Ishikawa (cell line): ENCODE measurements at regions not wholly inside any gene's neighbourhood (a gene's known extent, or its start where the extent isn't known, plus 50 kb on each side); places are given as distances from the start of the nearest gene placed in this dataset.
A peak's percentile ranks its signal among the peaks of the same experiment; 100 is the strongest.

Source experiments
- CEBPB ChIP-seq: IDR thresholded peaks from 2 replicates; pipeline ENCODE4 v1.6.1; 2012
- CREB1 ChIP-seq: IDR thresholded peaks from 2 replicates; pipeline ENCODE4 v1.6.1; 2012; ENCODE audit warnings: low read depth
- EGR1 ChIP-seq: IDR thresholded peaks from 2 replicates; pipeline ENCODE4 v1.6.1; 2012
- EP300 ChIP-seq: IDR thresholded peaks from 2 replicates; pipeline ENCODE4 v1.6.1; 2012; ENCODE audit warnings: borderline replicate concordance
- FOXM1 ChIP-seq: IDR thresholded peaks from 2 replicates; pipeline ENCODE4 v1.6.1; 2012; ENCODE audit warnings: low read depth, borderline replicate concordance
- NFIC ChIP-seq: IDR thresholded peaks from 2 replicates; pipeline ENCODE4 v1.6.1; 2012
- RAD21 ChIP-seq: IDR thresholded peaks from 2 replicates; pipeline ENCODE4 v1.6.1; 2012; ENCODE audit warnings: low read depth
- TAF1 ChIP-seq: IDR thresholded peaks from 2 replicates; pipeline ENCODE4 v1.6.1; 2012; ENCODE audit warnings: low read depth, mild to moderate bottlenecking
- TCF12 ChIP-seq: IDR thresholded peaks from 2 replicates; pipeline ENCODE4 v1.6.1; 2012; ENCODE audit warnings: low read depth
- TEAD4 ChIP-seq: IDR thresholded peaks from 2 replicates; pipeline ENCODE4 v1.6.1; 2012
- YY1 ChIP-seq: IDR thresholded peaks from 2 replicates; pipeline ENCODE4 v1.6.1; 2012; ENCODE audit warnings: low read depth
- ZBTB7A ChIP-seq: IDR thresholded peaks from 2 replicates; pipeline ENCODE4 v1.6.1; 2012; ENCODE audit warnings: low read depth
- TF ChIP-seq, protein P1 (sequence below): IDR thresholded peaks from 2 replicates; pipeline ENCODE4 v1.6.1; 2012; ENCODE audit warnings: low read depth, mild to moderate bottlenecking
- TF ChIP-seq, protein P2 (sequence below): IDR thresholded peaks from 2 replicates; pipeline ENCODE4 v1.6.1; 2012
- TF ChIP-seq, protein P3 (sequence below): IDR thresholded peaks from 2 replicates; pipeline ENCODE4 v1.6.1; 2012

DNA sequence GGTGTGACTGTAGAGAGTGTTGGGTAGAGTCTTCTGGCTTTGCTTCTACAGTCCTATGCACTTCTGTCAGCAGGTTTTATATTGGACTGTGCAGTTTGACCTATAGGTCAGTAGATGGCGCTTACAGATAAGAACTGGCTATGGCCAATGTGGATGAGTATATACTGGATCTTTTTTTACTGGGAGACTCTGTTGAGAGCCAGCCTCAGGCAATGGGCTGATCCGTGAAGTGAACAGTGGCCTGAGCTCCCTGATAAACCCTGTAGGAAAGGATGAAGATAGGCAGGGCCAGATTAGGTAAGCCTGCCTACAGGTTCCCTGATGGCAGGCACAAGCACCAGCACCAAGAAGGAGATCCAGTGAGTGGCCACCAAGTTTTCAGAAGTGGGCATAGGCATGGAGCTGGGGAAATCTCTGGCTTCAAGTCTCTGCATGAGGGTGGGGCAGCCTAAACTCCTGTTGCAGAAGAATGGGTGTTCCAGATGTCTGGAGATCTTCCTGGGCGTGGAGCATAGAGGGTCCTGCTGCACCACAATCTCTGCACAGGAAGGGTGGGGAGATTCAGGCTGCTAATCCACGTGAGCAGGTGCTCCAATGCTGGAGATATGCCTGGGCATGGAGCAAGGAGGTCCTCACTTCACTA lies 326.0 kb upstream of the SGO1 start:
- TF ChIP-seq, protein P1, sequence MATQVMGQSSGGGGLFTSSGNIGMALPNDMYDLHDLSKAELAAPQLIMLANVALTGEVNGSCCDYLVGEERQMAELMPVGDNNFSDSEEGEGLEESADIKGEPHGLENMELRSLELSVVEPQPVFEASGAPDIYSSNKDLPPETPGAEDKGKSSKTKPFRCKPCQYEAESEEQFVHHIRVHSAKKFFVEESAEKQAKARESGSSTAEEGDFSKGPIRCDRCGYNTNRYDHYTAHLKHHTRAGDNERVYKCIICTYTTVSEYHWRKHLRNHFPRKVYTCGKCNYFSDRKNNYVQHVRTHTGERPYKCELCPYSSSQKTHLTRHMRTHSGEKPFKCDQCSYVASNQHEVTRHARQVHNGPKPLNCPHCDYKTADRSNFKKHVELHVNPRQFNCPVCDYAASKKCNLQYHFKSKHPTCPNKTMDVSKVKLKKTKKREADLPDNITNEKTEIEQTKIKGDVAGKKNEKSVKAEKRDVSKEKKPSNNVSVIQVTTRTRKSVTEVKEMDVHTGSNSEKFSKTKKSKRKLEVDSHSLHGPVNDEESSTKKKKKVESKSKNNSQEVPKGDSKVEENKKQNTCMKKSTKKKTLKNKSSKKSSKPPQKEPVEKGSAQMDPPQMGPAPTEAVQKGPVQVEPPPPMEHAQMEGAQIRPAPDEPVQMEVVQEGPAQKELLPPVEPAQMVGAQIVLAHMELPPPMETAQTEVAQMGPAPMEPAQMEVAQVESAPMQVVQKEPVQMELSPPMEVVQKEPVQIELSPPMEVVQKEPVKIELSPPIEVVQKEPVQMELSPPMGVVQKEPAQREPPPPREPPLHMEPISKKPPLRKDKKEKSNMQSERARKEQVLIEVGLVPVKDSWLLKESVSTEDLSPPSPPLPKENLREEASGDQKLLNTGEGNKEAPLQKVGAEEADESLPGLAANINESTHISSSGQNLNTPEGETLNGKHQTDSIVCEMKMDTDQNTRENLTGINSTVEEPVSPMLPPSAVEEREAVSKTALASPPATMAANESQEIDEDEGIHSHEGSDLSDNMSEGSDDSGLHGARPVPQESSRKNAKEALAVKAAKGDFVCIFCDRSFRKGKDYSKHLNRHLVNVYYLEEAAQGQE = no peak
- TF ChIP-seq, protein P2, sequence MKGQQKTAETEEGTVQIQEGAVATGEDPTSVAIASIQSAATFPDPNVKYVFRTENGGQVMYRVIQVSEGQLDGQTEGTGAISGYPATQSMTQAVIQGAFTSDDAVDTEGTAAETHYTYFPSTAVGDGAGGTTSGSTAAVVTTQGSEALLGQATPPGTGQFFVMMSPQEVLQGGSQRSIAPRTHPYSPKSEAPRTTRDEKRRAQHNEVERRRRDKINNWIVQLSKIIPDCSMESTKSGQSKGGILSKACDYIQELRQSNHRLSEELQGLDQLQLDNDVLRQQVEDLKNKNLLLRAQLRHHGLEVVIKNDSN = no peak
- TF ChIP-seq FOXM1 (no peak), RAD21 (peak; percentile 80)
- TF ChIP-seq, protein P3, sequence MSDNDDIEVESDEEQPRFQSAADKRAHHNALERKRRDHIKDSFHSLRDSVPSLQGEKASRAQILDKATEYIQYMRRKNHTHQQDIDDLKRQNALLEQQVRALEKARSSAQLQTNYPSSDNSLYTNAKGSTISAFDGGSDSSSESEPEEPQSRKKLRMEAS = no peak

DNA sequence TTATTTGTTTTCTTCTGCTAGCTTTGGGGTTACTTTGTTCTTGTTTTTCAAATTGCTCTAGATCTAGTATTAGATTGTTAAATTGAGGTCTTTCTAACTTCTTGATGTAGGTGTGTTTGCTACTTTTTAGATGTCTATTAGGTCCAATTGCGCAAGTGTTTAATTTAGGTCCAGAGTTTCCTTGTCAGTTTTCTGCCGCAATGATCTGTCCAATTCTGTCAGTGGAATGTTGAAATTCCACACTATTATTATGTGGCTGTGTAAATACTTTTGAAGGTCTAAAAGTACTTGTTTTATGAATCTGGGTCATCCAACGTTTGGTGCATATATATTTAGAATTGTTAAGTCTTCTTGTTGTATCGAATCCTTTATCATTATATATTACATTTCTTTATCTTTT lies 324.4 kb upstream of the SGO1 start:
- TF ChIP-seq CREB1 (no peak), YY1 (no peak), EGR1 (no peak), CEBPB (no peak), TCF12 (no peak), RAD21 (no peak)
- TF ChIP-seq, protein P2 = no peak
- TF ChIP-seq, protein P1 = no peak

DNA sequence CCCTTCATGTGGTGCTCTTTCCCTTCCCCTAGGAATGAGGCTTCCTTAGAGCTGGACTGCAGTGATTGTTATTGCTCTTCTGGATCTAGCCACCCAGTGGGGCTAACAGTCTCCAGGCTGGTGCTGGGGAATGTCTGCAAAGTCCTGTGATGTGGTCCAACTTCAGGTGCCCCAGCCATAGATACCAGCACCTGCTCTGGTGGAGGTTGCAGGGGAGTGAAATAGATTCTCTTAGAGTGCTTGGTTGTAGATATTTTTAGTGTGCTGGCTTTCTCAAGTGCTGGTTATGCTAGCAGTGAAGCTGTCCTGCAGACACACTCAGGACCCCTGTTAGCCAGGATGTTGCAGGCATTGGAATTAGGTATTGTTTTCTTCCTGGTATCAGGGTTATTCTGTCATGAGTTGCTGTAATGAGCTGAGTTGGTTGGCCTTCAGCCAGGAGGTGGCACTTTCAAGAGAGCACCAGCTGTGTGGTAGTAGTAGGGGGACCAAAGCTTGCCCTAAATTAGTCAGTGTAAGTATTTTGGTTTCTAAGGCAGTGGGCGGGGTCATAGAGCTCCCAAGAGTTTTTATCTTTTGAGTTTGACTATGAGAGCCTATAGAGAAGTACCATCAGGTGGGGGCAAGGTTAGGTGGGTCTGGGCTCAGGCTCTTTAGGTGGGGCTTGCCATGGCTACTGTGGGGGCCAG lies 317.5 kb upstream of the SGO1 start:
- TF ChIP-seq TCF12 (no peak), TEAD4 (no peak), FOXM1 (no peak), EGR1 (no peak), CREB1 (no peak), TAF1 (no peak), NFIC (no peak), YY1 (no peak), CEBPB (no peak), EP300 (no peak)
- TF ChIP-seq, protein P2 = no peak

DNA sequence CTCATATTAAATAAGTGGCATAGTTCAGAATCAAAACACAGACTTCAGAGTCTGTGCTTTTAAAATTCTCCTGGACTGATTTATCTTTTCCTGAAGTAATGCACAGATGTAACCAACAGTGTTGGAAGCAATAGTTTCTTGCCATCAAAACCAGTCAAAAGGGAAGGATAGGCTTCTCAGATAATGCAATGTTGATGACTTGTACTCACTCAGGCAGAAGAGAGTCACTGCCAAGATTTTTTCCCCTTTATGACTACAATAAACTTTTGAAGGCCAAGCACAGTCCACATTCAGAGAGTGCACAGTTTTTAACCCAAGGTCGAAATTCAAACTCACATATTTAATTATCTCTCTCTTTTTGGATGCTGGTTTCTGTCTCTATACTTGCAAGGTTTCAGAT lies 305.0 kb upstream of the SGO1 start:
- TF ChIP-seq, protein P1 = no peak

DNA sequence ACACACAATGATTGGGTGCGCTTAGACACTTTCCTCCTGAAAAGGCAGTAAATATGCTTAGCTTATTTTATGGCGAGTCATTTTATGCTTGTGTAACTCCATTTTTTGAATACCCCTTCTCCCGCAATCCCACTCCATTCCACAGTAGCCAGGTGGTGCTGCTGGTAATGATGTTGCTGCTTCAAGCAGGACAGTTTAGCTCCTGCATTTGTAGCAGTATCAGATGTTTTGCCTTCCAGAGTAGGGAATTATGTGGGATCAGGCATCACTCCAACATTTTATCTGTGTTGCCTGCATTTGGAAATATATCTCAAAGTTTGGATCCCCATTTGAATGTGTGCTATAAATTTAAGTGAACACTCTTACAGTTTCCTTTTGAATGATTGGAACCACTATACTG lies 302.1 kb upstream of the SGO1 start:
- TF ChIP-seq EP300 (no peak), TAF1 (no peak), TCF12 (no peak), YY1 (no peak), EGR1 (no peak), CEBPB (no peak), RAD21 (no peak), ZBTB7A (no peak), TEAD4 (no peak), CREB1 (no peak), FOXM1 (no peak), NFIC (no peak)
- TF ChIP-seq, protein P2 = no peak
- TF ChIP-seq, protein P3 = no peak
- TF ChIP-seq, protein P1 = no peak
